Activated CD8-positive, alpha-beta memory T cell treated with anti-CD3 and anti-CD28 coated beads, Interleukin-2, amount 50 U/mL, for 1 hour (primary cell): ENCODE measurements at regions not wholly inside any gene's neighbourhood (a gene's known extent, or its start where the extent isn't known, plus 50 kb on each side); places are given as distances from the start of the nearest gene placed in this dataset.
"Not testable (repeated sequence)": the region's sequence is repeated elsewhere in the genome, so short reads cannot be mapped to it uniquely, and the experiment has no call there.

Experiments
- DNase-seq: peaks from one replicate; pipeline ENCODE4 v3.0.0-alpha.2; 2020; ENCODE audit errors: extremely low read depth

DNA sequence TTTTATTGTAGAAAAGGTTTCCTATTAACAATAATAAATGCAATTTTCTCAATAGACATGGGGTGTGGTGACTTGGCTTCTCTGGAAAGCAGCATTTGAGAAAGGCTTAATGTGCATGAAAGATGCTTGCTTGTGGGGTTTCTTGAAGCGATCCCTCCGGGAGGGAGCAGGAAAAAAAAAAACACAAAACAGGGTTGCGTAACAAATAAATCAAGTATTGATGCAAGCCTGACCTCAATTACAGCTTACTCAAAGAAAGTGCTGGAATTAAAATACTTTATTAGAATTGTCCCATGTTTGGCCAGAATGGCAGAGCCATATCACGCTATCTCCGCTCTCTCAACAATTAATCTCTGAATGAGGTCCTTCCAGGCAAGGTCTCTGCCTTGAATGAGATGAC is 1612.5 kb downstream of the REEP3 start:
- DNase-seq: no peak

DNA sequence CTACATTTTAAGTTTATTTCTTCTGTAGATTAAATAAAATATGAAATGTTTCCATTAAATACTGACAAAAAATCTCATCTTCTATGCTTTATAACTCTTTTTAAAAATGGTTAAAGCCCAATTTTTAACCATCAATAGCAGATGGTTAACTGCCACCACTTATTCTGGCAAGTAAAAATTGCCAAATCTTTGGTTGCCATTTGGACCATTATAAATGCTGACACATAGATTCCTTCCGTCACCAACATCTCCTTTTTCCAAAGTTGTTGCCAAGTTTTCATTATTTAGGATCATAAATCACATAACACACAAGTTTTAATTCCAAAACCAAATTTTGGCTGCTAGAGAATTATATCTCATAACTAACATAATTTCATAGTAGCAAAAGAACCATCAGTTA is 1614.3 kb downstream of the REEP3 start:
- DNase-seq: no peak

DNA sequence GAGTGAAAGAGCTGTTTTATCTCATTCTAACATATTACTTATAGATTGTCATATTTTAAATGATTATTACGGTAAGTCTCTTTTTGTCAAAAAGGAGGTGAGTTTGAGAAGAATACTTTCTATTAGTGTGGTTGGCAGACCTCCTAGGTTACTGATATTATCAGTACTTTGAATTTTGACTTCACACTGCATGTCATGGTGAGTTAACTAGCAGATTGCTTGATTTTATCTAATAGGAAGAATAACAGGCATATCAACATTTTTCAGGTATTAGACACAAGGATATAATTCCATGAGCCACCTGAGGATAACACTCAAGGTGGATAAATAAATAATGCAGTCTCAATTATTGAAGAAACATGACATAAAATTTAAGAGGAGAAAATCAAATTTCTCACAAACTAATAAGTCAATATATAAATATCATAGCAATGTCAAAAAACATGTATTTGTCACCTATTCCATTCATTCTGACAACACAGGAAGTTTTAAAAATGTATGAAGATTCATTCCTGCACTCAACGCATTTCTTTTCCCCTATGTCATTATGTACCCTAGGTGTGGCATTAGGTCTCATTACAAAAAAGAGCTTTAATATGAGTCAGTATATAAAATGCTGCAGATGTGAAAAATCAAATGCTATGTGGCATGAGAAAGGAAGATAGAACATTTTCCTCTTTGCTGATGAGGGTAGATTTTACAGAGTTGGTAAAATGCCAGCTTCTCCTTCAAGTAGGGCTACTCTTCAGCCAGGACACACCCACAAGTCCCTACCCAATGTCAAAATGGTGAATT is 1621.6 kb downstream of the REEP3 start:
- DNase-seq: no peak

DNA sequence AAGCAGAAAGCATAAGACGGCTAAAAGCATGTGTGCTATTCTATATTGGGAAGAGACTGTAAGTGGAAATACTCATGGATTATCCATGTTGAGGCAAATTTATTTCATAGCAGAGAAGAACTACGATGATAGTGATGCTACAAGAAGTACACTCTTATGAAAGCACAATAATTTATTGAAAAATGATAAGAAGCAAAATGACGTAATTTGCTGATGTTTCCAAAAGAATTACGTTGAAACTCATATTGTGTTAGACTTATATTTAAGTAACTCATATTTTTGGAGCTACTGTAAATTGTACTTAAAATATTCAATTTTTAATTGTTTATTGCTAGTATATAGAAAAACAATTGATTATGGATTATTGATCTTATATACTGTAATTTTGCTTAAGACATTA is 1622.5 kb downstream of the REEP3 start:
- no peak for DNase-seq

DNA sequence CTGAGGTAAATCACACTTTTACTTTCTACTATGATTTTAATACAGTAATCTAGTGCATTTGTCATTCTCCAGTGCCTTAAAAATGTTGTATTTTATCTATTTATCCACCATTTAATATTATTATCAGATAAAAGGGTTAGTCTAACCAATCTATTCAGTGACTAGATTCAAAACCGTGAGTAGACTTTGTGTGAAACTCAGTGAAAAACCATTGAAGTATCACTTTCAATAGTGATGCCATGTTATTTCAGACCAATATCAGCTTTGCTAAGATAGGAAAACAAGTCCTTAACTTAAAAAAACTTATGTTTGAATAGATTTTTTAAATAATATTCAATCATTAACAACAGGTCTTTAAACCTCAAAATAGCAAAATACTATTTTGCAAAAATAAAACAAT is 1628.7 kb downstream of the REEP3 start:
- DNase-seq: no peak

DNA sequence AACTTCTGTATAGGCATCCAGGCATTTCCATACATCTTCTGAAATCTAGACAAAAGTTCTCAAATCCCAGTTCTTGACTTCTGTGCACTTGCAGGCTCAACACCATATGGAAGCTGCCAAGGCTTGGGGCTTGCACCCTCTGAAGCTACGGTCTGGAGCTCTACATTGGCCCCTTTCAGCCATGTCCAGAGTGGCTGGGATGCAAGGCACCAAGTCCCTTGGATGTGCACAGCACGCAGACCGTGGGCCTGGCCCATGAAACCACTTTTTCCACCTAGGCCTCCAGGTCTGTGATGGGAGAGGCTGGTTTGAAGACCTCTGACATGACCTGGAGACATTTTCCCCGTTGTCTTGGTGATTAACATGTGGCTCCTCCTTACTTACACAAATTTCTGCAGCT is 1645.1 kb downstream of the REEP3 start:
- no peak for DNase-seq

DNA sequence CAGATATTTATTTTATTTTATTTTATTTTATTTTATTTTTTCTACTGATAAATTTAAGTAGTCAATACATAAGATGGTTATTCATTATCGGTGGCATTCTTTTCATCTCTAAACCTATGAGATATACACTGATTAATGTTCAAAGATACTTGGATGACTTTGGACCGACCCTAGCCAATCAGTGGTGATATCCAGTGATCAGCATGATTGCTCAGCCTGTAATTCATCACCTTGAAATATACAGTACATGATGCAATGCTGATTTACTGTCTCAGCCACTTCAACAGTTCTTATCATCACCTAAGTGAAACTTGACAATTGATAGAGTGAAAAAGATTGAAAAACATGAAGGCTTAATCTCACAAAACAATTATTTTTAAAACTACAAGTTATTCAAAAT is 1651.0 kb downstream of the REEP3 start:
- no peak for DNase-seq

DNA sequence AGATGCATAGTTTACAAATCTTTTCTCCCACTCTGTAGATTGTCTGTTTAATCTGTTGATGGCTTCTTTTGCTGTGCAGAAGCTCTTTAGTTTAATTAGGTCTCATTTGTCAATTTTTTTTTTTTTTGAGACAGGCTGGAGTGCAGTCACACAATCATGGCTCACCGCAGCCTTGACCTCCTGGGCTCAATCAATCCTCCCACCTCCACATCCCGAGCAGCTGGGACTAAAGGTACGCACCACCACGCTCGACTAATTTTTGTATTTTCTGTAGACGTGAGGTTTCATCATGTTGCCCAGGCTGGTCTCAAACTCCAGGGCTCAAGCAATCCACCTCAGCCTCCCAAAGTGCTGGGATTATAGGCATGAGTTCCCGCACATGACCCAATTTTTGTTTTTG is 1655.8 kb downstream of the REEP3 start:
- no peak for DNase-seq

DNA sequence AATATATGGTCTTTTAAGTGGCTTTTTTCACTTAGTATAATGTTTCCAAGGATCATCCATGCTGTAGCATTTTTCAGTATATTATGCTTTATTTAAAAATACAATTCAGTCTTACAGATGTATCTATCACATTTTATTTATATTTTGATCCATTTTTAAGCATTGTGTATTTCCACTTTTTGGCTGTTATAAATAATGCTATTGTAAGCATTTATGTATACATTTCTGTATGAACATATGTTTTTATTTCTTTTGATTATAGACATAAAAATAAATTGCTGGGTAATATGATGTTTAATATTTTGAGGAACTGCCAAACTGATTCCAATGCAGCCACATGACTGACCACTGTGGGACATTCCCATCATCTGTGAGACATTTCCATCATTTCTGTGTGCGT is 1662.0 kb downstream of the REEP3 start:
- no peak for DNase-seq

DNA sequence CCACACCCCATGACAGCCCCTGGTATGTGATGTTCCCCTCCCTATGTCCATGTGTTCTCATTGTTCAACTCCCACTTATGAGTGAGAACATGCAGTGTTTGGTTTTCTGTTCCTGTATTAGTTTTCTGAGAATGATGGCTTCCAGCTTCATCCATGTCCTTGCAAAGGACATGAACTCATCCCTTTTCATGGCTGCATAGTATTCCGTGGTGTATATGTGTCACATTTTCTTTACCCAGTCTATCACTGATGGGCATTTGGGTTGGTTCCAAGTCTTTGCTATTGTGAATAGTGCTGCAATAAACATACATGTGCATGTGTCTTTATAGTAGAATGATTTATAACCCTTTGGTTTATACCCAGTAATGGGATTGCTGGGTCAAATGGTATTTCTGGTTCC is 1665.5 kb downstream of the REEP3 start:
- not testable (repeated sequence) for DNase-seq

DNA sequence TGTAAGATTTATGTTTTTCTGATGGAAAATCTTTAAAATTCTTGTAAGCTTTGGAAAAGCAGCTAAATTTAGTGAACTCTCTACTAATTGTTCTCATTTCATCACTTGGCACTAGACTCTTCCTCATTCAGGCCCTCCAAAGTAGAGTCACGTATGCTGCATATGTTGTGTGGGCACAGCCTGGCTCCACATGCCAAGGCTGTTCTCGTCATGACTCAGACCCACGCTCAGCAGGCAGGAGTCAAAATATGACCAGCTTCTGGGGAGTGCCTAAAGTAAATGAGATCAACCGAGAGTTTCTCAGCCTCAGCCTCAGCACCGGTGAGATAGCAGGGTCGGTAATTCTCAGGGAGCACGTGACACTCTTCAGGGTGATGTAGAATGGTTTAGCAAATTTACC is 1672.9 kb downstream of the REEP3 start:
- DNase-seq: no peak

DNA sequence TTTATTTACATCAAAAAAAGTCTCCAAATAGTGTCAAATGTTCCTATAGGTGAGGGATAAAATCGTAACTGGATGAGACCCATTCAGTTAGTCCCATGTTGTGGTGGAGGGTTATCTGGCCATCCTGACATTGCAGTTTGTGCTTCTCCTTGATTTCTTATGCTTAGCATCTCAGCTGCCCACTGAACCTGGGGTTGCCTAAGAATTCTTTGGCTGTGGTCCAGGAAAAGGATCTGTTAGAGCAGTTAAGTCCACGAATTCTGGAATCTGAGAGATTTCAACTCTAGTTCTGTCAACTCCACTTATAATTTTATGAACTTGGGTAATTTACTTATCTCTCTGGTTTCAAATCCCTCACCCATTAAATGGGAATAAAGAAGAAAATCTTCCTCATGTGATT is 1673.4 kb downstream of the REEP3 start:
- DNase-seq: no peak

DNA sequence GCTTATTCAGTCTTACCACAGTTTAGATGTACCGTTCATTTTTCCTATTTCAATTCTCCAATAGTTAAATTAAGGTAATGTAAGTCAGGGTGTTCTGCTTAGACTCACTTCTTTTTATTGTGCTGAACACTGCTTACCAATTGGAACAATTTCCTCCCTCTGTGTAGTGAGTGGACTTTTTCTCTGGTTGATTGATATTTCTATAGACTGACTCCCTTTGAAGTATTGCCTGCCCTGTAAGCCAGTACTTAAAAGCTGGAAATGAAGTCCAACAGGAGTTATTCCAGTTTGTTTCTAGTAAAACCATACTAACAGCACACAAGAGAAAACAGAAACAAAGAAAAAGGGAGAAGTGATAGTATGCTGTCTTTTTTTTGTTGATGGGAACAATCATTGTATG is 1674.9 kb downstream of the REEP3 start:
- DNase-seq: no peak

DNA sequence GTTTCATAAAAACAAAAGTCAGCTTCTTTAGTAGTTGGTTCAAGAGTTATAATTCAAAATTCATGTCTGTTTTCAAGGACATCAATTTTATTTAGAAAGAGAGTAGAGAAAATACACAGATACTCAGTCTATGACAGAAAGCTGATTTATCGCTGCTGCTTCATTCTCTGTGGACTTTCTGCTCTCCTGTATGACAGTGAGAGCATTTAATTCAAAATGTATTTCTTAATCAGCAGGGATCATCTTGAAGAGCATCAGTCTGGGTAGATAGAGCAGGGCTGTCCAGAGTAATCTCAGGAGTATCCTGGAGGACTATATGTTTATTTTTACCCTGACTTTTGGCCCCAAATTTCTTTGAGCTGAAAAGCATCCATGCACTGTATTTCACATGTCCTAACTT is 1676.7 kb downstream of the REEP3 start:
- DNase-seq: no peak

DNA sequence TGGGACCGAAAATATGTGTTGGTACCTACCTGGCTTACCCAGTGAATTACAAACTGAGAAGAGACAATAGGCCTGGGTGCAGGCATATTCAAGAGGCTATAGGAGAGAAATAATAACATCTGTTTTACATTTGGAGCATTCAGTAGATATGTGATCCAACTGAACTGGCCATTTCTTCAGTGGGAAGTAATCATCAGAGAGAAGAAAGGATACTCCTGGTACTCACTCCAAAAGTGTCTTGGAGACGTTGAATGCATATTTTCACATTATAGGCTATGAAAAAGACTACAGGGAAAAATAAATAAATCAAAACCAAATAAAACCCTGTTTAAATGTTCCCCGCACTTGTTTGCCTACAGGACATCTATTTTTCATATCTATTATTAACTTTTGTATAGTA is 1680.3 kb downstream of the REEP3 start:
- no peak for DNase-seq

DNA sequence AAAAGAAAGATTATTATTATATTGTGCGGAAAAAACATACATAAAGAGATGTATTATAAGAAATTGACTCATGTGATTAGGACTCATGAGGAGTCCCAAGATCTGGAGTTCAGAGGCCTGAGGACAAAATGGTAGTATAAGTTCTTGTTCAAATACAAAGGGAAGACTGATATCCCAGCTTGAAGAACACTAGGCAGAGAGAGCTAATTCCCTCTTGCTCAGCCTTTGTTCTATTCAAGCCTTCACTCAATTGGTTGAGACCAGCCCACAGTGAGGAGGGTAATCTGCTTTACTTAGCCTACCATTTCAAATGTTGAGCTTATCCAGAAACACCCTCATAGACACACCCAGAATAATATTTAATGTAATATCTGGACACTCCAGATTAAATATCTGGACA is 1683.8 kb downstream of the REEP3 start:
- no peak for DNase-seq

DNA sequence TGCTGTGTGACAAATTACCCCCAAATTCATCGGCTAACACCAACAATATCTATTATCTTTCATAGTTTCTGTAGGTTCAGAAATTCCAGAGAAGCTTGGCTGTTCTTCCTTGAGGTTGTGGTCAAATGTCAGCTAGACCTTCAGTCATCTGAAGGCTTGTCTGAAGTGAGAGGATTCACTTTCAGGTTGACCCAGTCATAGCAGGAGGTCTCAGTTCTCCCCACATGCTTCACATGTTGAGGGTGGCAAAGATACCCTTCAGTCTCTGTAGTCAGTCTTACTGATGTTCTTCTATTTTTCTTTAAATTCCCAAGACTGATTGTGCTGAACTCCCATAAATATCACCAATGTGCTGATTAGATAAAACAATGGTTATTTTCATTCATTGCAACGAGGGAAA is 1692.0 kb downstream of the REEP3 start:
- no peak for DNase-seq

DNA sequence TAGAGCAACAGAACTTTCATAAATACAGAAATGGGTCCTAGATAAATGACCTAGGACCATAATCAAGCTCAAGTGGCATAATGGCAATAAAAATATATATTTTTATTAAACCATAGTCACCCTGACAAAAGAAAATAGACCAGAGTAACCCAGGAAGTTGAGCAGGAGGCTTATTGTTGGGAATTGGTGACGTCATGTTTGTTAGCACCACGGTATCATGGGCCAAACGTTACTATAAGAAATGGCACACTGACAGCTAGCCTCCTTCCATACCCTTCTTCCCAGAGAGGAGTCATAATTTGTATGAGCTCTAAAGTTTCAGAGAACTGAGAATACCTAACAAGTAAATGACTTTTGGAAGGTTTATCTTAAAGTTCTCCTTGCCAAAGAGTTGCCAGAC is 1698.2 kb downstream of the REEP3 start:
- no peak for DNase-seq

DNA sequence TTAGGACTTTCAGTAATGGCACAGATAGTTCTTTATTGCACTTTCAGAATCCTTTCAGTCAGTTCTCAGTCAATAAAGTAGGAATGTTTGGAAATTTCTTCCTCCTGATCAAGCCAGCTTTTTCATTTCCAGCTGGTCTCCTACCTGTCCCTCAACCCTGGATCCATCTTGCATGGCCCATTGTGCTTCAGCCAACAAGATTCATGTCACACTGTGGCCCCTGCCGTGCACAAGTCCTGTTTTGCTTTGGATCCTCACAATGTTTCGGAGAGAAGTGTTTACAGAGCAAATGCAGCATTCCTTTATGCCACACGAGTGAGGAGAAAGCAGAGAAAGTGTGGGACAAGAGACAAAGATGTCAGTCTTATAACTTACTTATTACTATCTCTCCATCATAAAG is 1694.7 kb upstream of the LRRTM3 start:
- DNase-seq: no peak

DNA sequence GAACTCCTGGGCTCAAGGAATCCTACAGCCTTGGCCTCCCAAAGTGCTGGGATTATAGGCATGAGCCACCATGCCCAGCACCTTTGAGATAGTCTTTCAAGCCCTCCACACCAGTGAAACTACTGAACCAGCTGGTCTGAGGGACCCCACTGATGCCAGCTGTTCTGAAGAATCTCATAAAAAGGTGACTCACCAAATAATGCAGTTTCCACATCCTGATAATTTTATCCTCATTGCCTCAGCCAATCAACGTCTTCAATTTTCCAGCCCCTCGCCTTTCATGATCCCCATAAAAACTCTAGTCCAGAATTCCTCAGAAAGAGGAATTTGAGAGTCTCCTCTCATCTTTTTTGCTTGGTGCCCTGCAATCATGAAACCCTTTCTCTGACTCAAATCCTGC is 1691.6 kb upstream of the LRRTM3 start:
- DNase-seq: no peak

DNA sequence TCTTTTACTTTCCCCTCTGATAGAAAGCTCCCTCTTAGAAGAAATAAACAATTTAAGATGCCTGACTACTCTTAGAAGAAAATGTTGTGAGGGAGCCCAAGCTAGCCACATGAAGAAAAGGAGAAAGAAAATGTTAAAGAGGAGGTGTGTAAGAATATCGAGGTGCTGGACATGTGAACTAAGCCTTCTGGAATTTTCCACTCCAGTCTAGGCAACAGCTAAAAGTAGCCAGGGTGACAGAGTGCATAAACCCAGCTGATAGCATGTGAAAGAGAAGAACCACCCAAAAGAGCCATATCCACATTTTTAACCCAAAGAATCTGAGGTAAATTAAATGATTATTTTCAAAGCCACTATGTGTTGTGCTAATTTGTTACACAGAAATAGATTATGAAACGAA is 1690.6 kb upstream of the LRRTM3 start:
- DNase-seq: no peak

DNA sequence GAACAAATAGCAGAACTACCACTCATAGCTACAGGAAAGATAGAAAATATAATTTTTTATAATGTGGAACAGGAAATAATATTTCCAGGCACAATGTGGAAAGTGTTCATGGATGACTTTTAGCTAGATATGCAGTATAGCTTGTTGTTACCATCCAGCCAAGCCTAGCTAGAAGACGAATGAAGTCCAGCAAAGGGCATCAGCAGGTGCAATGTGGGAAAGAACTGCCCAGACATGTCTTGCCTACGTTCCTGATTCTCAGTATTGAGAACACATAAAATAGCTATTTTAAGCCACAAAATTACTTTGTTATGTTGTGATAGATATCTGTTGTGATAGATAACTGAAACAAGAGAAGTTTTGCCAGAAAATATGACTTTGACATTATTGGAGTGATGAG is 1690.0 kb upstream of the LRRTM3 start:
- no peak for DNase-seq

DNA sequence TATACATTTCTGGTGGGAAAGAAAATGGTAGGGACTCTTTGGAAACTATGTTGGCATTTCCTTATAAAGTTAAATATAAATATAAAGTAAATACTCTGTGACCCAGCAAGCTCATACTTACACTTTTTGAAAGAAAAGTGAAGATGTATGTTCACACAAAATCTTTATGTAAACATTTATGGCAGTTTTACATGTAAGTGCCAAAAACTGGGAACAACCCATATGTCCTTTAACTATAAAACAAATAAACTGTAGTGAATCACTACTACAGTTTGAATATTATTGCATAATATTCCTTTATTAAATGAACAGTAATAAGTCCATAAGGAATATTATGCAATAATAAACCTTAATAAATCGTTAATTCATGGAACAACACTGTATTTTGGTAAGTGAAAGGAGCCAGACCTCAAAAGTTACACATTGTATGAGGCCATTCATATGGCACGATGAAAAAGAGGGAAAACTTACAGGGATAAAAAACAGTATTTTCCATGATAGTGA is 1660.3 kb upstream of the LRRTM3 start:
- no peak for DNase-seq

DNA sequence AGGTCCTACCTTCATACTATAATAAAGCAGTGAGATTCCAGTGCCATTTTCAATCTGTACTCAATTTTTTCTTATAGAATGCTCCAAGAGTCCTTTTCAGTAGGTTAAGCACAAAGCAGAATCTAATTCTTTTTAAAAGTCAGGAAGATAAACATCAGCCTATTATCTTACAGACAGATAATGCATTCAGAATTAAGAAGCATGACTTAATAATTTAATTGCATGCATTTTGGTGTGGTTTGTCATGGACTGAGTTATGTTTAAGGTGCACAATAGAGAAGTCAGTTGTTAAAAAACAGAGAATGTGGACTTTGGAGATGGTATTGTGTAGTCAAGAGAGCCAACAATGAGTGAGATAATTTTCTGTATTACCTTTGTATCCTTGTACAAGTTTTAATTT is 1656.3 kb upstream of the LRRTM3 start:
- not testable (repeated sequence) for DNase-seq
